ENCODE measurements at regions not wholly inside any gene's neighbourhood (a gene's known extent, or its start where the extent isn't known, plus 50 kb on each side); places are given as distances from the start of the nearest gene placed in this dataset.

DNA sequence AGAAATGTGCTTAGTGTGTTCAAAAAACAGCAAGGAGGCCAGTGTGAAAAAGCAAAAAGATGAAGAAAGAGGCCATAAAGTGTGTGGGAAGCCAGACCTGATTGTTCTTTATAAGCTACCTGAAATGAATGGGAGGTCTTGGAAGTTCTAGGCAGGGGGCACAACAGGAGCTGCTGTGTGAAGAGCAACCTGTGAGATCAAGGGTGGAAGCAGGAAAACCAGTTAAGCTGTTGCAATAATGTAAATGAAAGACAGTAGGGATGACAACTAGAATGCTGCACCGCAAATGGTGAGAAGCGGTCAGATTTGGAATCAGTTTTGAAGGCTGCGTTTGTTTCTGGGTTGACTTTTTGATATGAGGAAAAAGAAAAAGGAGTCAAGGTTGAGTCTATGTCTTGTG, 123.5 kb downstream of the TMEM144 start:
- H3K27me3 ChIP-seq (ENCODE audit: insufficient read depth, low read length), result no peaks in the 10 kb centered on the region
- no peak overlapping the region for H3K9ac ChIP-seq (ENCODE audit: low read length)
- no peaks in the 10 kb centered on the region for H3K36me3 ChIP-seq (ENCODE audit: control insufficient read depth in 1 of 2, insufficient read depth in 2 of 2, low read length in 2 of 2)
- no peak for DNase-seq
- H3K4me1 ChIP-seq (ENCODE audit: control insufficient read depth in 1 of 2, insufficient read depth in 2 of 2, low read length in 2 of 2), result no peaks in the 10 kb centered on the region
- H2BK5ac ChIP-seq (ENCODE audit: low read depth, low read length, poor library complexity), result no peak overlapping the region
- no peak overlapping the region for H2AFZ ChIP-seq (ENCODE audit: insufficient read depth, low read length, poor library complexity)
- H3K23ac ChIP-seq (ENCODE audit: low read length), result no peak overlapping the region
- no peak overlapping the region for H2BK120ac ChIP-seq (ENCODE audit: insufficient read depth, low read length, poor library complexity)
- no CpG with 5 or more reads among the region's 3 CpGs for WGBS (ENCODE audit: extremely low coverage, insufficient coverage, insufficient read length)
- H4K91ac ChIP-seq (ENCODE audit: low read depth, low read length), result no peak overlapping the region
- H3K4me3 ChIP-seq (ENCODE audit: low read depth, low read length), result no peak overlapping the region
- no peak overlapping the region for H3K14ac ChIP-seq (ENCODE audit: low read length)
- no peaks in the 10 kb centered on the region for H3K79me2 ChIP-seq (ENCODE audit: control insufficient read depth, insufficient read depth, low read length, poor library complexity)
- no peak overlapping the region for H2BK12ac ChIP-seq (ENCODE audit: low read length)
- no peak overlapping the region for H3K4ac ChIP-seq (ENCODE audit: low read depth, low read length)
- H2AK5ac ChIP-seq (ENCODE audit: low read length), result no peak overlapping the region
- no peak overlapping the region for H4K8ac ChIP-seq (ENCODE audit: low read depth, low read length)
- no peaks in the 10 kb centered on the region for H3K79me1 ChIP-seq (ENCODE audit: low read length)
- no peaks in the 10 kb centered on the region for H3K9me3 ChIP-seq (ENCODE audit: insufficient read depth, low read depth, low read length)
- no peak overlapping the region for H3K4me2 ChIP-seq (ENCODE audit: low read length)
- H4K12ac ChIP-seq (ENCODE audit: low read depth, low read length), result no peak overlapping the region
- no peak overlapping the region for H3K27ac ChIP-seq (ENCODE audit: low read depth, low read length)
- H3K18ac ChIP-seq (ENCODE audit: low read length), result no peak overlapping the region

DNA sequence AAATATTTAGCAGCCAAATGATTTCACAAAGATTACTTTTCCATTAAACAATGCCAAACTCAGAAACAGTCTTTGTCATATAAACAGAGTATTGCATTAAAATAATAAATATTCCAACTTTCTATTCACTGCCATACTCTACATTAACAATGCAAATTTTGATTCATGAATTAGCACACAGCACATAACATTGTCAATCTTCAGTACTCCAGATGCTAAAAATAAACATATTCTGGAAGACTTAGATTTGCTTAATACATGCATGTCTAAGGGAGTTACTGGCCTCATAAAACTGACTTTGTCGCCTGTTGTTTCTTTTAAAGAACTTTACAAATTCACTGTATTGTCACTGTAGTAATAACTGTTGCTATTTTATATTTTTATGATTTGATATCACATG, 131.6 kb downstream of the TMEM144 start:
- H3K14ac ChIP-seq (ENCODE audit: low read length), result no peak overlapping the region
- H2BK5ac ChIP-seq (ENCODE audit: low read depth, low read length, poor library complexity), result no peak overlapping the region
- no peak overlapping the region for H2AFZ ChIP-seq (ENCODE audit: insufficient read depth, low read length, poor library complexity)
- H4K12ac ChIP-seq (ENCODE audit: low read depth, low read length), result no peak overlapping the region
- H2BK12ac ChIP-seq (ENCODE audit: low read length), result no peak overlapping the region
- no peak overlapping the region for H4K8ac ChIP-seq (ENCODE audit: low read depth, low read length)
- no peak overlapping the region for H3K4me2 ChIP-seq (ENCODE audit: low read length)
- H3K27ac ChIP-seq (ENCODE audit: low read depth, low read length), result no peak overlapping the region
- no CpG with 5 or more reads among the region's 1 CpG for WGBS (ENCODE audit: extremely low coverage, insufficient coverage, insufficient read length)
- no peaks in the 10 kb centered on the region for H3K79me1 ChIP-seq (ENCODE audit: low read length)
- H3K4ac ChIP-seq (ENCODE audit: low read depth, low read length), result no peak overlapping the region
- DNase-seq, result no peak
- H3K18ac ChIP-seq (ENCODE audit: low read length), result no peak overlapping the region
- no peak overlapping the region for H2AK5ac ChIP-seq (ENCODE audit: low read length)
- H2BK120ac ChIP-seq (ENCODE audit: insufficient read depth, low read length, poor library complexity), result no peak overlapping the region
- H3K9ac ChIP-seq (ENCODE audit: low read length), result no peak overlapping the region
- H3K27me3 ChIP-seq (ENCODE audit: insufficient read depth, low read length), result no peaks in the 10 kb centered on the region
- no peak overlapping the region for H3K4me3 ChIP-seq (ENCODE audit: low read depth, low read length)
- no peaks in the 10 kb centered on the region for H3K4me1 ChIP-seq (ENCODE audit: control insufficient read depth in 1 of 2, insufficient read depth in 2 of 2, low read length in 2 of 2)
- H3K9me3 ChIP-seq (ENCODE audit: insufficient read depth, low read depth, low read length), result no peaks in the 10 kb centered on the region
- H3K36me3 ChIP-seq (ENCODE audit: control insufficient read depth in 1 of 2, insufficient read depth in 2 of 2, low read length in 2 of 2), result no peaks in the 10 kb centered on the region
- H3K23ac ChIP-seq (ENCODE audit: low read length), result no peak overlapping the region
- no peaks in the 10 kb centered on the region for H3K79me2 ChIP-seq (ENCODE audit: control insufficient read depth, insufficient read depth, low read length, poor library complexity)
- no peak overlapping the region for H4K91ac ChIP-seq (ENCODE audit: low read depth, low read length)

DNA sequence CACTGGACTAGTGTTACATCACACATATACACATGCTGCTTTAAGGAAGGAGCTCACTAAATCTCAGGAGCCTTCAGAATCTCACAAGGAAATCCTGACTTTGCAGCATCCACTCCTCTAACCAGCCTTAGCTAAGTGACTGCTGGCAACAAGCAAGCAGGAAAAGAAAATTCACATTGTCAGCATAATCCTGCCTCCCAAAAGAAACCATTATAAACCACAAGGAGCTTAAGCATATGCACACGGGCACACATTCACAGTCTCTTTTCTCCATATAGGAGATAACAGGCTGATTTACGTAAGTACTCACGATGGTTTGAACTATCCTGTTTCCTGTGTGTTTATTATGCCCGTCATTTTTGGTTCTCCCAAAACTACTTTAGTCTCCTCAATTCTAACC, 136.3 kb downstream of the TMEM144 start:
- H4K8ac ChIP-seq (ENCODE audit: low read depth, low read length), result no peak overlapping the region
- H3K14ac ChIP-seq (ENCODE audit: low read length), result no peak overlapping the region
- no peaks in the 10 kb centered on the region for H3K9me3 ChIP-seq (ENCODE audit: insufficient read depth, low read depth, low read length)
- H4K91ac ChIP-seq (ENCODE audit: low read depth, low read length), result no peak overlapping the region
- H2BK12ac ChIP-seq (ENCODE audit: low read length), result no peak overlapping the region
- no CpG with 5 or more reads among the region's 4 CpGs for WGBS (ENCODE audit: extremely low coverage, insufficient coverage, insufficient read length)
- no peaks in the 10 kb centered on the region for H3K79me1 ChIP-seq (ENCODE audit: low read length)
- H2AFZ ChIP-seq (ENCODE audit: insufficient read depth, low read length, poor library complexity), result no peak overlapping the region
- no peak overlapping the region for H3K9ac ChIP-seq (ENCODE audit: low read length)
- H2BK120ac ChIP-seq (ENCODE audit: insufficient read depth, low read length, poor library complexity), result no peak overlapping the region
- no peaks in the 10 kb centered on the region for H3K4me1 ChIP-seq (ENCODE audit: control insufficient read depth in 1 of 2, insufficient read depth in 2 of 2, low read length in 2 of 2)
- H4K12ac ChIP-seq (ENCODE audit: low read depth, low read length), result no peak overlapping the region
- H2AK5ac ChIP-seq (ENCODE audit: low read length), result no peak overlapping the region
- DNase-seq, result no peak
- H3K18ac ChIP-seq (ENCODE audit: low read length), result no peak overlapping the region
- no peak overlapping the region for H3K4me3 ChIP-seq (ENCODE audit: low read depth, low read length)
- no peaks in the 10 kb centered on the region for H3K36me3 ChIP-seq (ENCODE audit: control insufficient read depth in 1 of 2, insufficient read depth in 2 of 2, low read length in 2 of 2)
- no peak overlapping the region for H3K4ac ChIP-seq (ENCODE audit: low read depth, low read length)
- H3K27ac ChIP-seq (ENCODE audit: low read depth, low read length), result no peak overlapping the region
- H2BK5ac ChIP-seq (ENCODE audit: low read depth, low read length, poor library complexity), result no peak overlapping the region
- H3K79me2 ChIP-seq (ENCODE audit: control insufficient read depth, insufficient read depth, low read length, poor library complexity), result no peaks in the 10 kb centered on the region
- H3K4me2 ChIP-seq (ENCODE audit: low read length), result no peak overlapping the region
- H3K27me3 ChIP-seq (ENCODE audit: insufficient read depth, low read length), result no peaks in the 10 kb centered on the region
- H3K23ac ChIP-seq (ENCODE audit: low read length), result no peak overlapping the region

DNA sequence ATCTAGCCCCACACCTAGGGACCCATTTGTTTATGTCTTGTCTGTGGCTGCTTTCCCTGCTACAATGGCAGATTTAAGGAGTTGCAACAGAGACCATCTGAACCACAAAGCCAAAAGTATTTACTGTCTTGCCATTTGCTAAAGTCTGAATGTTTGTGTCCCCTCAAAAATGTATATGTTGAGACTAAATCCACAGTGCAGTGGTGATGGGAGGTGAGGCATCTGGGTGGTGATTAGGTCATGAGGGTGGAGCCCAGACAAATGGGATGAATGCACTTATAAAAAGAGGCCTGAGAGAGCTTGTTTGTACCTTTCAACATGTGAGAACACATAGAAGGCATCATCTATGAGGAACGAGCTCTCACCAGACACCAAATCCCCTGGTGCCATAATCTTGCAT, 137.3 kb downstream of the TMEM144 start:
- Histone ChIP-seq H2BK12ac (ENCODE audit: low read length) (no peak overlapping the region), H3K27me3 (ENCODE audit: insufficient read depth, low read length) (no peaks in the 10 kb centered on the region), H3K14ac (ENCODE audit: low read length) (no peak overlapping the region), H2BK5ac (ENCODE audit: low read depth, low read length, poor library complexity) (no peak overlapping the region), H3K4me3 (ENCODE audit: low read depth, low read length) (no peak overlapping the region), H3K27ac (ENCODE audit: low read depth, low read length) (no peak overlapping the region), H4K8ac (ENCODE audit: low read depth, low read length) (no peak overlapping the region), H3K79me2 (ENCODE audit: control insufficient read depth, insufficient read depth, low read length, poor library complexity) (no peaks in the 10 kb centered on the region), H2AFZ (ENCODE audit: insufficient read depth, low read length, poor library complexity) (no peak overlapping the region), H2BK120ac (ENCODE audit: insufficient read depth, low read length, poor library complexity) (no peak overlapping the region), H2AK5ac (ENCODE audit: low read length) (no peak overlapping the region), H3K9ac (ENCODE audit: low read length) (no peak overlapping the region), H4K91ac (ENCODE audit: low read depth, low read length) (no peak overlapping the region), H3K23ac (ENCODE audit: low read length) (no peak overlapping the region), H3K4ac (ENCODE audit: low read depth, low read length) (no peak overlapping the region), H3K18ac (ENCODE audit: low read length) (no peak overlapping the region), H3K9me3 (ENCODE audit: insufficient read depth, low read depth, low read length) (no peaks in the 10 kb centered on the region), H3K4me2 (ENCODE audit: low read length) (no peak overlapping the region), H3K36me3 (ENCODE audit: control insufficient read depth in 1 of 2, insufficient read depth in 2 of 2, low read length in 2 of 2) (no peaks in the 10 kb centered on the region), H3K79me1 (ENCODE audit: low read length) (no peaks in the 10 kb centered on the region), H4K12ac (ENCODE audit: low read depth, low read length) (no peak overlapping the region), H3K4me1 (ENCODE audit: control insufficient read depth in 1 of 2, insufficient read depth in 2 of 2, low read length in 2 of 2) (no peaks in the 10 kb centered on the region)
- no peak for DNase-seq
- WGBS (ENCODE audit: extremely low coverage, insufficient coverage, insufficient read length), result no CpG with 5 or more reads among the region's 1 CpG

Measured in trophoblast cell (in vitro differentiated cells and primary cell).